Astrocyte (in vitro differentiated cells and primary cell): ENCODE measurements at regions not wholly inside any gene's neighbourhood (a gene's known extent, or its start where the extent isn't known, plus 50 kb on each side); places are given as distances from the start of the nearest gene placed in this dataset.

Experiments used
- DNase-seq: peaks from one replicate; pipeline ENCODE4 v3.0.0-alpha.2; 2010; ENCODE audit warnings: low read depth
- FAIRE-seq: peaks from 2 replicates; lab custom pipeline; 2011; peaks lifted over from hg19 to GRCh38; lab: Jason Lieb, UNC
- H2AFZ ChIP-seq: 2 replicates; pipeline ENCODE4 v1.6.0; 2012; ENCODE audit warnings: low read depth, low read length, inconsistent platforms
- H3K27ac ChIP-seq: 2 replicates; pipeline ENCODE4 v1.5.1; 2011; ENCODE audit warnings: low read depth, low read length, inconsistent platforms
- H3K27me3 ChIP-seq: 2 replicates; pipeline ENCODE4 v1.6.0; 2011; ENCODE audit warnings: low read length, inconsistent platforms; ENCODE audit not compliant: insufficient read depth
- H3K36me3 ChIP-seq: 2 replicates; pipeline ENCODE4 v1.5.1; 2011; ENCODE audit warnings: low read length, inconsistent platforms; ENCODE audit not compliant: insufficient read depth
- H3K4me1 ChIP-seq: 2 replicates; pipeline ENCODE4 v1.5.1; 2011; ENCODE audit warnings: low read length, inconsistent platforms; ENCODE audit not compliant: insufficient read depth
- H3K4me2 ChIP-seq: 2 replicates; pipeline ENCODE4 v1.6.0; 2012; ENCODE audit warnings: low read length, inconsistent platforms
- H3K4me3 ChIP-seq: 2 replicates; pipeline ENCODE4 v1.5.1; 2011; ENCODE audit warnings: low read depth, mild to moderate bottlenecking, low read length, inconsistent platforms; ENCODE audit not compliant: insufficient read depth
- H3K79me2 ChIP-seq: 2 replicates; pipeline ENCODE4 v1.6.0; 2012; ENCODE audit warnings: mild to moderate bottlenecking, low read length, inconsistent platforms; ENCODE audit not compliant: insufficient read depth
- H3K9ac ChIP-seq: 2 replicates; pipeline ENCODE4 v1.6.0; 2012; ENCODE audit warnings: mild to moderate bottlenecking, low read length, inconsistent platforms
- H3K9me3 ChIP-seq: 2 replicates; pipeline ENCODE4 v1.5.1; 2012; ENCODE audit warnings: low read depth, mild to moderate bottlenecking, low read length, inconsistent platforms; ENCODE audit not compliant: insufficient read depth
- H4K20me1 ChIP-seq: 2 replicates; pipeline ENCODE4 v1.6.0; 2012; ENCODE audit warnings: low read length, inconsistent platforms; ENCODE audit not compliant: insufficient read depth
- H3K27ac Mint-ChIP-seq: one replicate; pipeline ENCODE4 v1.8.0; 2021; ENCODE audit warnings: mild to moderate bottlenecking, mixed read lengths; ENCODE audit not compliant: unreplicated experiment
- H3K27me3 Mint-ChIP-seq: one replicate; pipeline ENCODE4 v1.8.0; 2021; ENCODE audit warnings: low read depth, mixed read lengths; ENCODE audit not compliant: unreplicated experiment
- H3K36me3 Mint-ChIP-seq: one replicate; pipeline ENCODE4 v1.8.0; 2021; ENCODE audit warnings: low read depth, mixed read lengths; ENCODE audit not compliant: unreplicated experiment
- H3K4me1 Mint-ChIP-seq: one replicate; pipeline ENCODE4 v1.8.0; 2021; ENCODE audit warnings: low read depth, mixed read lengths; ENCODE audit not compliant: unreplicated experiment
- H3K4me3 Mint-ChIP-seq: one replicate; pipeline ENCODE4 v1.8.0; 2021; ENCODE audit warnings: mild to moderate bottlenecking, moderate library complexity, mixed read lengths; ENCODE audit not compliant: unreplicated experiment
- H3K9me3 Mint-ChIP-seq: one replicate; pipeline ENCODE4 v1.8.0; 2021; ENCODE audit warnings: mild to moderate bottlenecking, mixed read lengths; ENCODE audit not compliant: unreplicated experiment
- CTCF ChIP-seq: IDR thresholded peaks from 2 replicates; pipeline ENCODE4 v1.5.1; 2011; ENCODE audit warnings: low read depth, mild to moderate bottlenecking, inconsistent platforms, low read length, moderate library complexity; ENCODE audit not compliant: insufficient read depth
- EZH2 ChIP-seq: IDR thresholded peaks from 2 replicates; pipeline ENCODE4 v1.6.1; 2012; ENCODE audit warnings: mild to moderate bottlenecking, low read length, inconsistent platforms; ENCODE audit not compliant: insufficient read depth

- DNase-seq (no peak), FAIRE-seq (no peak)
- H3K9me3 Mint-ChIP-seq, result peaks cover 10% of the 10 kb centered on the region
- H3K36me3 Mint-ChIP-seq, result no peaks in the 10 kb centered on the region
- Histone ChIP-seq H2AFZ (no peak overlapping the region), H3K27me3 (no peaks in the 10 kb centered on the region), H3K27ac (no peak overlapping the region), H4K20me1 (no peaks in the 10 kb centered on the region), H3K36me3 (no peaks in the 10 kb centered on the region), H3K4me1 (peaks cover 13% of the 10 kb centered on the region), H3K4me3 (no peak overlapping the region), H3K9me3 (no peaks in the 10 kb centered on the region), H3K79me2 (no peaks in the 10 kb centered on the region), H3K9ac (no peak overlapping the region), H3K4me2 (no peak overlapping the region)
- H3K4me1 Mint-ChIP-seq, result peaks cover 18% of the 10 kb centered on the region
- no peak overlapping the region for H3K4me3 Mint-ChIP-seq
- no peak overlapping the region for H3K27ac Mint-ChIP-seq
- TF ChIP-seq EZH2 (no peak), CTCF (no peak)
- peaks cover 16% of the 10 kb centered on the region for H3K27me3 Mint-ChIP-seq
Measured at GRCh38 chr2:128523457-128523856, 204.8 kb upstream of the HS6ST1 start.

DNA sequence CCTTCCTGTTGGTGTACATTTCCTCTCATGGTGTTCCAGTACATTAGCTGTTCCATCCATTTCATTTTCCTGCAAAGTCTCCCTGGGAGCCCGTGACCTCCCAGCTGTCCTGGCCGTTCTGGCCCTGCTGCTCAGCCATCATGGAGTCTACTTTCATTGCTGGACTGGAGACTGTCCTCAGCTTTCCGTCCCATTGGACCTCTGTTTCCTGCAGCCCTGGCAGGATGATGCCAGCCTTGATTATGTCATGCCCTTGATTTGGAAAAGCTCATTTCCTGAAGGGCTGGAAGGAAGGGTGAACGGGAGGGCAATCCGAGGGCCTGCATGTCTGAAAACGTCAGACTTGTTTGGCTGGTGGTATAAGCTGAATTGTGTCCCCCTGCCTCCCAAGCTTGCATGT is 205.5 kb upstream of the HS6ST1 start:
- H3K36me3 ChIP-seq, result no peaks in the 10 kb centered on the region
- no peak overlapping the region for H3K27ac Mint-ChIP-seq
- H3K4me3 ChIP-seq, result no peak overlapping the region
- peaks cover 16% of the 10 kb centered on the region for H3K27me3 Mint-ChIP-seq
- H3K9me3 Mint-ChIP-seq, result peaks cover 10% of the 10 kb centered on the region
- no peak overlapping the region for H3K4me3 Mint-ChIP-seq
- H3K36me3 Mint-ChIP-seq, result no peaks in the 10 kb centered on the region
- H3K4me1 ChIP-seq, result peaks cover 13% of the 10 kb centered on the region
- no peaks in the 10 kb centered on the region for H3K9me3 ChIP-seq
- no peak overlapping the region for H3K9ac ChIP-seq
- TF ChIP-seq EZH2 (no peak), CTCF (no peak)
- H2AFZ ChIP-seq, result no peak overlapping the region
- H3K79me2 ChIP-seq, result no peaks in the 10 kb centered on the region
- H3K4me2 ChIP-seq, result no peak overlapping the region
- no peaks in the 10 kb centered on the region for H4K20me1 ChIP-seq
- H3K4me1 Mint-ChIP-seq, result peaks cover 18% of the 10 kb centered on the region
- DNase-seq (no peak), FAIRE-seq (no peak)
- no peak overlapping the region for H3K27ac ChIP-seq
- no peaks in the 10 kb centered on the region for H3K27me3 ChIP-seq

DNA sequence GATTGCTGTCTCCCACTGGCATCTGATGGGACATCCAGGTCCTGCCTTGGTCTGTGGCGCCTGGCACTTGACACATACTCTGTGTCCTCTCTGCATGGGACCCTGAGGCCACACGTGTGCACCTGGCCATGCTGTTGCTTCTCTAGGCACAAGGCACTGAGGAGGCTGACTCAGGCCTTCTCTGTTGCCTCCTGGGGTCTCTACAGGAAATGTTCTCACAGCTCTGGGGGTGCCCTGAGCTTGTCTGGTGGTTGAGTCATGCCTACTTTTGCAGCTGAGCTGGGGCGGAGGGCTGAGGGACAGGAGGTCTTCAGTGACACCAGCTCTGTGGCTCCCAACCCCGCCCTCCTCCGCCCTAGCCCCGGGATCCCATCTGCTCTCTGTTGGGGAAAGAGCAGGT is 207.0 kb upstream of the HS6ST1 start:
- H3K4me2 ChIP-seq, result peak overlapping the region; percentile 22
- no peak overlapping the region for H3K4me3 ChIP-seq
- TF ChIP-seq CTCF (no peak), EZH2 (no peak)
- H3K36me3 ChIP-seq, result no peaks in the 10 kb centered on the region
- no peaks in the 10 kb centered on the region for H3K9me3 ChIP-seq
- H2AFZ ChIP-seq, result peak overlapping the region; percentile 29
- Mint-ChIP-seq H3K4me1 (peaks cover 14% of the 10 kb centered on the region), H3K27me3 (peaks cover 9% of the 10 kb centered on the region), H3K27ac (no peak overlapping the region), H3K36me3 (peaks cover 2% of the 10 kb centered on the region), H3K9me3 (peaks cover 10% of the 10 kb centered on the region), H3K4me3 (no peak overlapping the region)
- peak overlapping the region; percentile 31 for H3K9ac ChIP-seq
- no peak for FAIRE-seq
- H3K27ac ChIP-seq, result peak overlapping the region; percentile 11
- no peak for DNase-seq
- H3K4me1 ChIP-seq, result peaks cover 13% of the 10 kb centered on the region
- H4K20me1 ChIP-seq, result no peaks in the 10 kb centered on the region
- no peaks in the 10 kb centered on the region for H3K27me3 ChIP-seq
- no peaks in the 10 kb centered on the region for H3K79me2 ChIP-seq
